ENCODE measurements at regions not wholly inside any gene's neighbourhood (a gene's known extent, or its start where the extent isn't known, plus 50 kb on each side); places are given as distances from the start of the nearest gene placed in this dataset.

GRCh38 chr9:129411501-129412175 is 209.3 kb downstream of the C9orf50 start:
- no peak overlapping the region for H3K23ac ChIP-seq (ENCODE audit: low read depth, low read length)
- peaks cover 12% of the 10 kb centered on the region; the same call in 1 of the 2 replicates for H3K9me1 ChIP-seq (ENCODE audit: insufficient read depth, low read length)
- no peaks in the 10 kb centered on the region for H3K36me3 ChIP-seq (ENCODE audit: control insufficient read depth, insufficient read depth, low read length)
- no peak overlapping the region for H3K4me2 ChIP-seq (ENCODE audit: low read depth, low read length)
- H2BK15ac ChIP-seq (ENCODE audit: low read depth, low read length) = peak overlapping the region; percentile 97; the same call in 2 of the 3 replicates
- no TSS peak for BruUV-seq (replicated peaks)
- no CpG with 5 or more reads among the region's 19 CpGs for WGBS, 2 experiments (ENCODE audit: extremely low coverage in 2 of 2, insufficient read length in 1 of 2)
- no peak overlapping the region for H3K9ac ChIP-seq (ENCODE audit: low read depth, low read length)
- H2AK5ac ChIP-seq (ENCODE audit: low read depth, low read length) = peak overlapping the region; percentile 70
- TF ChIP-seq CEBPB (IDR thresholded peaks at IDR 0.05; ENCODE audit: low read depth, low read length) = no peak
- TF ChIP-seq RAD21 (IDR thresholded peaks at IDR 0.05; ENCODE audit: low read length) = no peak
- no peak for TF ChIP-seq RCOR1 (IDR thresholded peaks at IDR 0.05; ENCODE audit: insufficient replicate concordance, low read length)
- no peak for TF ChIP-seq FOS (IDR thresholded peaks at IDR 0.05; ENCODE audit: low read depth, low read length)
- no peak for TF ChIP-seq MAFK (IDR thresholded peaks at IDR 0.05; ENCODE audit: low read depth, low read length)
- TF ChIP-seq MAZ (IDR thresholded peaks at IDR 0.05; ENCODE audit: borderline replicate concordance, low read depth, low read length) = no peak
- no peak for TF ChIP-seq CTCF (conservative IDR thresholded peaks at IDR 0.05; ENCODE audit: low read depth, low read length)
- TF ChIP-seq ELK1 (IDR thresholded peaks at IDR 0.05; ENCODE audit: borderline replicate concordance, low read depth, low read length) = no peak
- TF ChIP-seq CHD1 (IDR thresholded peaks at IDR 0.05; ENCODE audit: low read depth, low read length) = no peak
- no peak for TF ChIP-seq MXI1 (IDR thresholded peaks at IDR 0.05; ENCODE audit: borderline replicate concordance, low read depth, low read length)
- TF ChIP-seq SMC3 (IDR thresholded peaks at IDR 0.05; ENCODE audit: low read depth, low read length) = no peak
- TF ChIP-seq NFE2L2 (IDR thresholded peaks at IDR 0.05; ENCODE audit: low read depth, low read length) = no peak
- TF ChIP-seq BHLHE40 (IDR thresholded peaks at IDR 0.05; ENCODE audit: low read depth, low read length) = no peak
- no peak overlapping the region; the same call in 1 of the 2 replicates for H4K91ac ChIP-seq (ENCODE audit: insufficient read depth, low read depth, low read length)
- no peak overlapping the region for H2AK9ac ChIP-seq (replicated peaks; ENCODE audit: low read depth, low read length, poor library complexity)
- no peak for DNase-seq
- peak overlapping the region; percentile 58 for H2BK20ac ChIP-seq (ENCODE audit: low read depth, low read length)
- no peaks in the 10 kb centered on the region; the same call in 1 of the 2 replicates for H3K9me3 ChIP-seq (ENCODE audit: control insufficient read depth, insufficient read depth, low read length)
- no peak overlapping the region for H2AFZ ChIP-seq (replicated peaks; ENCODE audit: low read length, poor library complexity)
- H3K4me1 ChIP-seq (ENCODE audit: control insufficient read depth, insufficient read depth, low read length) = peaks cover 18% of the 10 kb centered on the region
- H4K5ac ChIP-seq (ENCODE audit: low read depth, low read length) = no peak overlapping the region
- no peaks in the 10 kb centered on the region for H4K20me1 ChIP-seq (ENCODE audit: insufficient read depth, low read length)
- dilution Hi-C loops (cut with HindIII; ENCODE audit: low sequenced_read_pairs, unreplicated experiment) (no loop called here), in situ Hi-C loops (cut with MboI; ENCODE audit: low sequenced_read_pairs) (no loop called here), intact Hi-C loops (cut with micrococcal nuclease) (loop anchor here (2.0 kb wide), 2 partner anchors 71 to 237 kb away; no protein-coding TSS in a partner anchor)
- H3K18ac ChIP-seq (ENCODE audit: low read depth, low read length) = no peak overlapping the region
- ATAC-seq (ENCODE audit: low read depth) = no peak
- no peak overlapping the region for H2BK5ac ChIP-seq (ENCODE audit: low read depth, low read length, poor library complexity, severe bottlenecking)
- H2BK120ac ChIP-seq (ENCODE audit: low read depth, low read length) = peak overlapping the region; percentile 13; the same call in 1 of the 2 replicates
- peak overlapping the region; percentile 10; the same call in 1 of the 2 replicates for H3K4ac ChIP-seq (ENCODE audit: low read depth, low read length)
- H3K56ac ChIP-seq (ENCODE audit: extremely low read depth, insufficient read depth, low read length) = no peak overlapping the region
- no peak overlapping the region for H3K4me3 ChIP-seq (ENCODE audit: insufficient read depth, low read depth, low read length)
- no peak overlapping the region for H4K8ac ChIP-seq (ENCODE audit: low read depth in 2 of 2, low read length in 2 of 2)
- ChIA-PET CTCF (no interaction called here), POLR2A (ENCODE audit: unreplicated experiment) (no interaction called here)
- no peaks in the 10 kb centered on the region for H3K27me3 ChIP-seq (ENCODE audit: control insufficient read depth, insufficient read depth, low read length)
- H3K14ac ChIP-seq (replicated peaks; ENCODE audit: low read depth, low read length) = no peak overlapping the region
- H3K79me1 ChIP-seq (ENCODE audit: low read depth in 1 of 2, low read length in 2 of 2) = no peaks in the 10 kb centered on the region; a peak in 1 of 4 replicates
- H3K27ac ChIP-seq (ENCODE audit: insufficient read depth, low read length) = no peak overlapping the region
